RWPE1 (cell line): ENCODE measurements at regions not wholly inside any gene's neighbourhood (a gene's known extent, or its start where the extent isn't known, plus 50 kb on each side); places are given as distances from the start of the nearest gene placed in this dataset.

Source experiments
- CTCF ChIA-PET: fragments of 350-600 bp; sonication (Branson Sonifier 250); formaldehyde crosslinking; extraction: SDS; loops from one replicate; lab custom pipeline; 2021; lab: Yijun Ruan, JAX
- POLR2A ChIA-PET: fragments of 400-600 bp; formaldehyde crosslinking; extraction: SDS; loops from one replicate; lab custom pipeline; 2020; ENCODE audit warnings: antibody characterized with exemption; ENCODE audit not compliant: low non-redundant PET; lab: Yijun Ruan, JAX
- DNase-seq: peaks from one replicate; pipeline ENCODE4 v3.0.0; 2012; ENCODE audit warnings: low spot score
- H3K27ac ChIP-seq: fragments of 450-650 bp; 2 replicates; pipeline ENCODE4 v1.5.1; 2017
- TF ChIP-seq, protein P1 (sequence below): fragments of 450-650 bp; conservative IDR thresholded peaks from 2 replicates; pipeline ENCODE4 v1.5.1; 2017; ENCODE audit warnings: low read depth, mild to moderate bottlenecking

DNA sequence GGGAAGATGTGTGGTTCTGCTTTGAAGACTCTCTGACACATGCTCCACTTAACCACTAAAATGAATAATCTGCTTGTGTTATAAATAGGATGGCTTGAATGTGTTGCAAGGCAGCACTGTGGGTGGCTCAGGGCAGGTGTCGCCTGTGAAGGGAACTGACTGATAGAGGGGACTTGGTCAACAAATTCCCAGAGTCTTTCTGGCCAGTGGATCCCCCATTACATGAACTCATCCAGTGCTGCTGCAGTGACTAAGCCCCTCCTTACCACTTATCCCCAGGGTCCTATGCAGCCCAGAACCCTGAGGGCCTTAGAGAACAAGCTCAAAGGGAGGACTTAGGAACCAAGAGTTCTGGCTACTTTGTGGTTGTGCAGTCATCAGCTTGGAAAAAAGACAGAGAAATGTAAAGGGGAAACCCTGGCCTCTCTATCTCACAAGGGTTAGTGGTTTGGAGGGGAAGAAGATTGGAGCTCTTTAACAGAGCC, 226.2 kb upstream of the TNP1 start:
- H3K27ac ChIP-seq = no peak overlapping the region

DNA sequence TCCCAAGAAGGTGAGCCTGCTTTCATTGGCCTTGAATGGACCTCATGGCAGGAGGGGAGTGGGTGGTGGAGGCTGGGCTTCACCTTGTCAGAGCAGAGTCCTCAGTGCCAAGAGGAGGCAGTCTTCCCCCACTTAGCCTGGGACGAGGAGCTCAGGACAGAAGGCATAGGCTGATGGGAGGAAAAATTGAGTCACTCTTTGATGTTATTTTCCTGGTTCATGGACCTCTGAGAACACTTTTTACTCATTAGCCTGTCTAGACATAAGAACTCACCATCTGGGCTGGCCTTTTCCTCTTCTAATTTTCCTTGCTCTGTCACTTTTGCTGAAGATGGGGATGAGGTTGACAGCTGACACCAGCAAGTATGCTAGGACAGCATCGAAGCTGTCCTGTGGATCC, 225.7 kb upstream of the TNP1 start:
- TF ChIP-seq, protein P1, sequence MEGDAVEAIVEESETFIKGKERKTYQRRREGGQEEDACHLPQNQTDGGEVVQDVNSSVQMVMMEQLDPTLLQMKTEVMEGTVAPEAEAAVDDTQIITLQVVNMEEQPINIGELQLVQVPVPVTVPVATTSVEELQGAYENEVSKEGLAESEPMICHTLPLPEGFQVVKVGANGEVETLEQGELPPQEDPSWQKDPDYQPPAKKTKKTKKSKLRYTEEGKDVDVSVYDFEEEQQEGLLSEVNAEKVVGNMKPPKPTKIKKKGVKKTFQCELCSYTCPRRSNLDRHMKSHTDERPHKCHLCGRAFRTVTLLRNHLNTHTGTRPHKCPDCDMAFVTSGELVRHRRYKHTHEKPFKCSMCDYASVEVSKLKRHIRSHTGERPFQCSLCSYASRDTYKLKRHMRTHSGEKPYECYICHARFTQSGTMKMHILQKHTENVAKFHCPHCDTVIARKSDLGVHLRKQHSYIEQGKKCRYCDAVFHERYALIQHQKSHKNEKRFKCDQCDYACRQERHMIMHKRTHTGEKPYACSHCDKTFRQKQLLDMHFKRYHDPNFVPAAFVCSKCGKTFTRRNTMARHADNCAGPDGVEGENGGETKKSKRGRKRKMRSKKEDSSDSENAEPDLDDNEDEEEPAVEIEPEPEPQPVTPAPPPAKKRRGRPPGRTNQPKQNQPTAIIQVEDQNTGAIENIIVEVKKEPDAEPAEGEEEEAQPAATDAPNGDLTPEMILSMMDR = no peak
- CTCF ChIA-PET = interaction anchor here (0.7 kb wide), 1 partner anchor 653 kb away, joined by 3 read pairs; no protein-coding TSS in a partner anchor
- H3K27ac ChIP-seq = no peak overlapping the region
- POLR2A ChIA-PET = no interaction called here
- no peak for DNase-seq

More for the DNA sequence above, 226.2 kb upstream of the TNP1 start:
- DNase-seq = no peak
- ChIA-PET POLR2A (no interaction called here), CTCF (interaction anchor here (0.7 kb wide), 1 partner anchor 653 kb away, joined by 3 read pairs; no protein-coding TSS in a partner anchor)
- TF ChIP-seq, protein P1 = no peak

DNA sequence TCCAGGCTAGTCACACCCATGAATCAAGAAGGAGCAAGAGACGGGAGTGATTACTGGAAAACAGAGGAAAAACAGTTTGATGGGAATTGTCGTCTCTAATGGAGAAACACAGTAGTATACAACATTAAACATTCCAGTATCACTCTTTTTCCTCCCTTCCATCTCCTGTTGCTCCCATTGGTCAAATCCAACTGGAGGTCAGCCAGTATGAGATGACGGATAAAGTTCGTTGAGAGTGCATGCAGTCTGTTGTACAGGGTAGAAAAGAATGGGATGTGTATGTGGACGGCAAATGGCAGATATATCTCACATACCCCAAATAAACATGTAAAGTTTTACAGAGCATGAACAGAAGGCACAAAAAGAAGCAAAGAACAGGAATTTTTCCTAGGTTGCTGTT, 221.9 kb upstream of the TNP1 start:
- CTCF ChIA-PET = no interaction called here
- no peak for DNase-seq
- POLR2A ChIA-PET = no interaction called here
- H3K27ac ChIP-seq = no peak overlapping the region
- TF ChIP-seq, protein P1 = no peak

DNA sequence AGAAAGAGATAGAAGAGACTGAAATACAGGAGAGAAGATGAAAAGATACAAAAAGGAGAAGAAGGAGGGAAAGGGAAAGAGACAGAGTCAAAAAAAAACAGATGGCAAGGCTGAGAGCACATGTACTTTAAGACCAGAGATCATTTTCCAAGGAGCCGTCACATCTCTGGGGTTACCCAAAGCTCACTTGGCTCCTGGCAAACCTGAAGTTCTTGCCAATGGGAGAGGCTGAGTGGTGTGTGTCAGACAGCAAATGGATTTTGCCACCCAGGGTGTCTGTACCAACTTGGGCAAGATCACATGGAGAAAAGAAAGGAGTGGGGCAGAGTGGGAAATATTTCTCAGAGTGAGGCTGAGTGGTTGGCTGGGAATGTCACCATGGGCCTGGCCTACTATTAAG, 219.3 kb upstream of the TNP1 start:
- DNase-seq = no peak
- POLR2A ChIA-PET = no interaction called here
- TF ChIP-seq, protein P1 = no peak
- CTCF ChIA-PET = no interaction called here
- no peak overlapping the region for H3K27ac ChIP-seq

DNA sequence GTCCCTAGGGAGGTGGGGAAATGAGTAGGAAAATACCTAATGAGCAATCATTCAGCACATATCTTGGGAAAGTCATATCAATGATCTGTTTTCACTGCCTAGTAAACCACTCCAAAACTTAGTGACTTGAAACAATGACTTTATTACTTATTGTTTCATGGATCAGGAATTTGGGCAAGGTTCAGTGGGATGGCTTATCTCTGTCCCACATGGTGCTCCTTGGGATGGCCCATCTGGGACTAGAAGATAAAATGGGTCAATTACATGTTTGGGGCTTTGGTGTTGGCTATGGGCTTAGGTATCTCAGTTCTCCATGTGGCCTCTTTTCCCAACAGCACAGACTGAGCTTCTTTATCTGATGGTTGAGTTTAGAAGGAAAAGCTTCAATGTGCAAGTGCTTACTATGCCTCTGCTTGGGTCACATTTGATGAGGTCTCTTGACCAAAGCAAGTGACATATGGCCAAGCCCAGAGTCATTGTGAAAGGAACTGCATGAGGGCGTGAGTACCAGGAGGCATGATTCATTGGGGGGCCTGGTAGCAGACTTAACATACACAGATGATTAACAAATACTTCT, 218.1 kb upstream of the TNP1 start:
- no peak overlapping the region for H3K27ac ChIP-seq
- CTCF ChIA-PET = no interaction called here
- DNase-seq = no peak
- TF ChIP-seq, protein P1 = no peak
- POLR2A ChIA-PET = no interaction called here

DNA sequence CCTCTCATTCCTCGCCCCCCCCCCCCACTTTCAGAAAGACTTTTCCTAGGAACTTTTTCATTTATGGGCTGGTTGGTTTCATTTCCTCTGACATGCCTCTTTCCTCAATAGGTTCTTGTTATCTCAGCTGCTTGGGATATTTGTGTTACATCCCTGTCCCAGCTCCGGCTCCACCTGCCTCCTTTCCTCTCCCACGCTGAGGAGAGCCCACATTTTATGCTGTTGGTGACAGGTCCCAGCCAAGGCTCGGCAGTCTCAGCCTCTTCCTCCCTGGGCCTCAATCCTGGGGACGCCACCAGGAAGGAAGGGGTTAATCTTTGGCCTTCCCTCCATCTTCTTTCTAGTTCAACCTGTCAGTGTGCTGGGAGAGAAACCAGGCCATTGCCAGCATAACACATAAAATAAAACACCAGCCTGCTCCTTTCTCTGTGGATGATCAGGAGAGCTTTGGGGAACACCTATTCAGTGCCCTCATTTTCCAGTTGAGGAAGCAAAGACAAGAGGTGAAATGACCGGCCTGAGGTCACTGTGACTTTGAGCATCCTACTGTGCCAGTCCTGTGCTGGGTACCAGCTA, 216.9 kb upstream of the TNP1 start:
- DNase-seq = no peak
- TF ChIP-seq, protein P1 = no peak
- H3K27ac ChIP-seq = no peak overlapping the region
- ChIA-PET CTCF (no interaction called here), POLR2A (no interaction called here)
